ENCODE measurements at regions not wholly inside any gene's neighbourhood (a gene's known extent, or its start where the extent isn't known, plus 50 kb on each side); places are given as distances from the start of the nearest gene placed in this dataset.

- TF ChIP-seq CTCF (optimal IDR thresholded peaks at IDR 0.05 in 1 of 3, IDR thresholded peaks at IDR 0.05 in 1 of 3, conservative IDR thresholded peaks at IDR 0.05 in 1 of 3; ENCODE audit: extremely low read depth in 1 of 3, insufficient read depth in 2 of 3, low read length in 3 of 3) (no peak), EZH2 (IDR thresholded peaks at IDR 0.05; ENCODE audit: low read length) (no peak)
Measured at GRCh38 chr2:12514631-12515437, 201.9 kb upstream of the TRIB2 start.
